Muscle of leg (tissue), 3 donors: ENCODE measurements at regions not wholly inside any gene's neighbourhood (a gene's known extent, or its start where the extent isn't known, plus 50 kb on each side); places are given as distances from the start of the nearest gene placed in this dataset.

ENCODE experiments used
- DNase-seq: peaks from one replicate; pipeline ENCODE4 v3.0.0; 2013
- H3K27ac ChIP-seq: one replicate; pipeline ENCODE4 v1.5.1; 2013; ENCODE audit warnings: mild to moderate bottlenecking, low read length, control low read depth
- H3K27me3 ChIP-seq: one replicate; pipeline ENCODE4 v1.6.1; 2013; ENCODE audit warnings: low read length; ENCODE audit not compliant: control insufficient read depth, insufficient read depth
- H3K36me3 ChIP-seq: one replicate; pipeline ENCODE4 v1.6.1; 2013; ENCODE audit warnings: low read length; ENCODE audit not compliant: control insufficient read depth, insufficient read depth
- H3K4me1 ChIP-seq: one replicate; pipeline ENCODE4 v1.6.1; 2013; ENCODE audit warnings: low read length; ENCODE audit not compliant: control insufficient read depth, insufficient read depth
- H3K4me3 ChIP-seq: one replicate; pipeline ENCODE4 v1.5.1; 2013; ENCODE audit warnings: low read length, control low read depth
- H3K9me3 ChIP-seq: replicated peaks from 2 replicates; pipeline ENCODE4 v1.6.1; 2013; ENCODE audit warnings: low read depth, low read length; ENCODE audit not compliant: control insufficient read depth
- WGBS: methylation state at CpG from one replicate; pipeline ENCODE4 v1.1.5; 2013; ENCODE audit warnings: missing lambda C conversion rate; ENCODE audit not compliant: insufficient coverage; 5-methylcytosine and 5-hydroxymethylcytosine counted together

DNA sequence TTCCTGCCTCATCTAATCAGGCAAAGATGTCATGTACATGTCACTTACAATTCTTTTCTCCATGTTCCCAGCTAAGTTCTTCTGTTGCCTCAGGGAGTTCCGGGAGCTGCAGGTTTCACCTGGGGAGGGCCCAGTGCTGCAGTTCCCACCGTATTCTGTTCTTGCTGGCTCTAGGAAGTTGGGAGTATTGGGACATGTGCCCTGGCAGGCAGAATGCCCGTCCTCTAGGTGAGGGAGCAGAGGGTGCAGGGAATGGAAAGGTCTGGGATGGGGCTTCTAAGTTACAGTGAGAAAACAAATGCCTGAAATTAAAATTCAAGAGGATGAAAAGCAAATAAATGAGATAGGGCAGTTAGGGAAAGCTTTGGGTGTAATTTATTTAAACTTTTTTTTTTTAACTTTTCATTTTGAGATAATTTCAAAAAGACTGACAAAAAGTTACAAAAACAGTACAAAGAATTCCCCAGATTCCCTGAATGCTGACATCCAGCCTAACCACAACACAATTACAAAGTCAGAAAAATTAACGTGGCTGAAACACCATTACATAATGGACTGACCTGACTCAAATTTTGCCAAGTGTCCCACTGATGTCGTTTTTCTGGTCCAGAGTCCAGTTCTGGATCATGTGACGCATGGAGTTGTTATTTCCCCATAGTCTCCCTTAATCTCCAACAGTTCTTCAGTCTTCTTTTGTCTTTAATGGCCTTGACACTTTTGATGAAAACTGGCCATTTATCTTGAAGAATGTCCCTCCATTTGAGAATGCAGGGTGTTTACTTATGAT lies 187.2 kb upstream of the MYL2 start:
- H3K4me1 ChIP-seq, result no peaks in the 10 kb centered on the region
- no peak overlapping the region for H3K27ac ChIP-seq
- no peak overlapping the region for H3K4me3 ChIP-seq
- H3K9me3 ChIP-seq, result no peaks in the 10 kb centered on the region
- no peaks in the 10 kb centered on the region for H3K36me3 ChIP-seq
- DNase-seq, result no peak
- H3K27me3 ChIP-seq, result peaks cover 6% of the 10 kb centered on the region
- WGBS, result 66% methylated on average over 5 of the region's 6 CpGs

DNA sequence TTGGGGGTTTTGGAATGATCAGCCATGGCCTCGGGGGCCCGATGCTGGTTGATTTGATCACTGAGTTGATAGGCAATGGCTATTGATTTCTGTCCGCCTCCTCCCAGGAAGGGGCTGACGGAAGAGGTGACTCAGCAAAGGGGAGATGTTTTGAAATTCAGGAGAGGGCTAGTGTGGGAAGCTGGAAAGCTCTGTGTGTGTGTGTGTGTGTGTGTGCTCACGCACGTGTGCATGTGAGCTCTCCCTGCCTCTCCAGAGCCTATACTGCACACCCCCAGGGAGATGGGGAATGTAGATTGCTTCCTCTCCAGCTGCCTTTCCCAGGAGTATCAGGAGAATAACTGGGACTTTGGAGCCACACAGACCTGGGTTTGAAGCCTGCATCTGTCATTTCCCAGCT lies 184.9 kb upstream of the MYL2 start:
- H3K27me3 ChIP-seq, result peaks cover 10% of the 10 kb centered on the region
- no peak overlapping the region for H3K4me3 ChIP-seq
- H3K36me3 ChIP-seq, result no peaks in the 10 kb centered on the region
- WGBS, result 77% methylated on average over 4 of the region's 6 CpGs
- H3K4me1 ChIP-seq, result no peaks in the 10 kb centered on the region
- no peak for DNase-seq
- no peaks in the 10 kb centered on the region for H3K9me3 ChIP-seq
- H3K27ac ChIP-seq, result no peak overlapping the region

DNA sequence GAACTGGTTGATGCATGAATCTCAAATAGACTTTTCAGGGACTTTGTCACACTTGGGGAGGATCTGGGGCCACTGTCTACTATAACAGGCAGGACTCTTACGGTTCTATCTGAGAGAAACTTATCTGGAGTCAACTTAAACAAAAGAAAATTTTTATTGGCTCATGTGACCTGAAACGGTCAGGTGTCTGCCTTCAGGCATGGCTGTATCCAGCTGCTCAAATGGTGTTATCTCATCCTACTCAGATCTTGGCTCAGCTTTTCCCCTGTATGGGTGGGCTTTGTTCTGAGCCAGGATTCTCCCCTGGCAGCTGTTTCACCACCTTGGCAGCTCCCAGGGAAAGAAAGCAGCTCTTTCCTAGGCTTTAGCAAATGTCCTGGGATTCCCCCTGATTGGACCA lies 183.2 kb upstream of the MYL2 start:
- Histone ChIP-seq H3K4me3 (no peak overlapping the region), H3K27me3 (peaks cover 10% of the 10 kb centered on the region), H3K36me3 (no peaks in the 10 kb centered on the region), H3K9me3 (no peaks in the 10 kb centered on the region), H3K4me1 (no peaks in the 10 kb centered on the region), H3K27ac (no peak overlapping the region)
- WGBS, result 75% methylated on average over 1 of the region's 2 CpGs
- no peak for DNase-seq

DNA sequence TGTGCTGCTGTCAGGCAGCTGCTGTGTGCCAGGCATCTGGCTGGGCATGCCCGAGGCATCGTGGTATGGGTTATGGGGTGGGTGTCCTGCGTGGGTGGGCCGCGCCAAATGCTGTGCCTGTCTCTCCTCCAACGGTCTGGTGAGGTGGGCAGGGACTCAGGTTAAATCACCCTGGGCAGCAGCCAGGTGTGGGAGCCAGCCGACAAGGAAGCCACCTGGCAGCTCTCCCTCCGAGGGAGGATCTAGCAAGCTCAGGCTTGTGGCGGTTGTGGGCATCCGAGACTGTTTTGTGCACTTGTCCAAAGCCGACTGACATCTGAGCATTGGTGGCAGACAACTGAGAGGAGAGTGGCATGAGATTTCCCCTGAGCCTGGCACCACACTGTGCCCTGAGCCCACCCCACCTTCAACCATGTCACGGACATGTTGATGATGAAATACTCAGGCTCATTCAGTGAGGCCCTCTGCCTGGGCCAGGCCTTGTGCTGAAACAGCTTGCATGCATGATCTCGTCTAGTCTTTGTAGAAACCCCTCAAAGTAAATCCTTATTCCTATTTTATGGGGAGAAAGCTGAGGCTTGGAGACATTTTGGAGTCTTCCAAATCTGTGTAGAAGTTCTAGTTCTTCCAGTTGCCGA lies 181.8 kb upstream of the MYL2 start:
- Histone ChIP-seq H3K27me3 (peaks cover 10% of the 10 kb centered on the region), H3K27ac (no peak overlapping the region), H3K4me3 (no peak overlapping the region), H3K9me3 (no peaks in the 10 kb centered on the region), H3K36me3 (no peaks in the 10 kb centered on the region), H3K4me1 (no peaks in the 10 kb centered on the region)
- DNase-seq, result no peak
- WGBS, result 69% methylated on average over 10 of the region's 14 CpGs

DNA sequence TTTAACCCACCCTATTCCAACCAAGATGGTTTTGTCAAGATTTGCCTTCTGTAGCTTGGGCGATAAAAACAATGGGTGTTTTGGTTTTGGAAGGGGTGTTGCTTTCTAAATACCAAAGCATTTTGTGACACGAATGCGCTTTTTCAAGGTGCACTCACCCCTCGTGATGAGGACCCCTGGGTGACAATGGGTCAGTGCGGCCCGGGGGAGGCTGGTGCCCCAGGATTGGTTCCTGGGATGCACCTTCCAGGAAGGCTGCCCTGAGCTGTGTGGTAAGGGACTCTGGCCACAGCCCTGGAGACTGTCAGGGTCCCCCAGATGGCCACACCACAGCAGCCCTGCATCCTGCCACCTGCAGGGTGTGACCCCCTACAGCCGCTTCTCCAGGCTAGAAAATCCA lies 180.6 kb upstream of the MYL2 start:
- no peak for DNase-seq
- Histone ChIP-seq H3K27me3 (peaks cover 15% of the 10 kb centered on the region), H3K9me3 (no peaks in the 10 kb centered on the region), H3K27ac (no peak overlapping the region), H3K4me1 (no peaks in the 10 kb centered on the region), H3K4me3 (no peak overlapping the region), H3K36me3 (no peaks in the 10 kb centered on the region)
- WGBS, result 78% methylated on average over 6 of the region's 7 CpGs

DNA sequence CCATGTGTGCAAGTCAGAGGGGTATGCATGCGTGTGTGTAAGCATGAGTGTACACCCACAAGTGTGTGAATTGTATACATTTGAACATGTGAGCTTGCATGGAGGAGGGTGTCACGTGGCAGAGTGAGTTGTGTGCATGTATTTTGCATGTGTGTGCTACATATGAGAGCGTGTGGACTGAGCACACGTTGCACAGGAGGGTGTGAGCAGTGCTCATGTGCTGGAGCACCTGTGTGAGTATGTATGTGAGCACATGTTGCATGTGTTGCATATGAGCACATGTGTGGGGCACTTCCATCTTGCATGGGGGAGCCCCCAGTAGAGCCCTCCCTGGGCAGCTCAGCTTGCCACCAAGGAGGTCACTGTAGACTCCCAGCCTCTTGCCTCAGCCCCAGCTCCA lies 180.2 kb upstream of the MYL2 start:
- Histone ChIP-seq H3K27ac (no peak overlapping the region), H3K9me3 (no peaks in the 10 kb centered on the region), H3K4me3 (no peak overlapping the region), H3K36me3 (no peaks in the 10 kb centered on the region), H3K4me1 (no peaks in the 10 kb centered on the region), H3K27me3 (peaks cover 15% of the 10 kb centered on the region)
- 68% methylated on average over 4 of the region's 4 CpGs for WGBS
- DNase-seq, result no peak

DNA sequence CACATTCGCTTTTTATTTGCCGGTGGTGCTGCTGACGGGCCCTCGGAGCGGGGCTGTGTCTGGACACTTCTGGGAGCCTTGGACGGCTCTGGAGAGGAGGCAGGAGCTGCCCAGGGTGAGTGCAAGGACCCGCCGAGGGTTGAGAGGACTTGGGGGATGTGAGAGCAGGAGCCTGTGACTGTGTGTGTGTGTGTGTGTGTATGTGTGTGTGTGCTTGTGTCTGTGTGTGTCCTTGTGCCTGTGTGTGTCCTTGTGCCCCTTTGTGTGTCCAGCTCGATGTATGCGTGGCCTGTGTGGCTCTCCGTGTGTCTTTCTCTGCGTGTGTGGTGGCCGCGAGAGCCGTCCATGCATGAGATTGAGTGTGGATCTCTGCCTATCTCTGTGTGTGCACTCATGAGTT lies 179.6 kb upstream of the MYL2 start:
- Histone ChIP-seq H3K27me3 (peaks cover 15% of the 10 kb centered on the region), H3K9me3 (no peaks in the 10 kb centered on the region), H3K27ac (no peak overlapping the region), H3K4me3 (no peak overlapping the region), H3K36me3 (no peaks in the 10 kb centered on the region), H3K4me1 (no peaks in the 10 kb centered on the region)
- 69% methylated on average over 15 of the region's 15 CpGs for WGBS
- no peak for DNase-seq

DNA sequence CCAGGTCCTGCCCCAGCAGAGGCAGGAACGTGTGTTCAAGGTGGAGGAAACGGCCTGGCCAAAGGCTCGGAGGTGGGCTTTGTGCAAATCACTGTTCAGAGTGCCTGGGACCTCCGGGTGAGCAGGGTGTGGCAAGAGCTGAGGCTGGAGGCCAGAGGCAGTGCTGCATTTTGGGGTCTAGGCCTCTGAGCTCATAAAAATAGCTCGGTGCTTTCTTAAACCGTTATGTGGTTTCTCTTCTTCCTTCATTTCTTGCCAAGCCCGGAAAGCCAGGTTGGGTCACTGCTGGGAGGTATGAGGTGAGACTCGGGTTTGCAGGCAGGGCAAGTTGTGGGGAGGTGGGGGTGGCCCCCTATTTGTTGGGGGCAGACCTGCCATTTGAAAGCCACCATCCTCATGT lies 178.8 kb upstream of the MYL2 start:
- Histone ChIP-seq H3K27ac (no peak overlapping the region), H3K9me3 (no peaks in the 10 kb centered on the region), H3K27me3 (peaks cover 17% of the 10 kb centered on the region), H3K4me1 (no peaks in the 10 kb centered on the region), H3K36me3 (no peaks in the 10 kb centered on the region), H3K4me3 (no peak overlapping the region)
- no peak for DNase-seq
- WGBS, result 48% methylated on average over 4 of the region's 8 CpGs

DNA sequence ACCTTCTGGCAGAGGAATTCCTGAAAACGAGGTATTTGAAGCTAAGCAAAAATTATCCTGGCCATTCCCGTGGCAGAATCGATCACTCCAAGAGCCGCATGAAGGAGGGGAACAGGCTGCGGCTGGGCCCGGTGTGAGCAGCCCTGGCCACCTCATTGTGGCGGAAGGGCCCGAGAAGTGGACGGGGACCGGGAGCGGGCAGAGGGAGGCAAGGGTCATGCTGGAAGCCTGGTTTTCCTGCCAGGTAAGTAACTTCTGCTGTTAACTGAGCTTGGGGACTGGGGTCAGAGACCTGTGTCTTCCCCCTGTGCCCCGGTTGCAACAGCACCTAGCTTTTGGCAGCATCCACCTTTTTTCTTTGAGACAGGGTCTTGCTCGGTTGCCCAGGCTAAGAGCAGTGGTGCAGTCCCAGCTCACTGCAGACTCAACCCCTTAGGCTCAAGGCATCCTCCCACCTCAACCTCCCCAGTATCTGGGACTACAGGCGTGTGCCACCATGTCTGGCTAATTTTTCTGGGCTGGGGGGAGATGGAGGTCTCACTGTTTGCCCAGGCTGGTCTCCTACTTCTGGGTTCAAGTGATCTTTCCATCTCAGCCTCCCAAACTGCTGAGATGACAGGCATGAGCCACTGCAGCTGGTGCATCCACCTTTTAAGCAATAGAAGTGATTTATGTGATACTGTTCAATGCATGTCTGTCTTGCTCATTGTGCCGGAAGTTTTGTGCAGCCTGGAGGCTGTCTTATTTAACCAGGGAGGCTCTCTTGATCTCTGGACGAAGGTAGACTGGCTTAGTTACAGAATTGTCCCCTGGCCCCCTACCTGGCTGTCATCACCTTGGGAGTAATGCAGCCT lies 174.0 kb upstream of the MYL2 start:
- peaks cover 16% of the 10 kb centered on the region for H3K27me3 ChIP-seq
- H3K9me3 ChIP-seq, result no peaks in the 10 kb centered on the region
- WGBS, result 76% methylated on average over 12 of the region's 16 CpGs
- no peaks in the 10 kb centered on the region for H3K36me3 ChIP-seq
- no peaks in the 10 kb centered on the region for H3K4me1 ChIP-seq
- no peak overlapping the region for H3K4me3 ChIP-seq
- DNase-seq, result no peak
- no peak overlapping the region for H3K27ac ChIP-seq

DNA sequence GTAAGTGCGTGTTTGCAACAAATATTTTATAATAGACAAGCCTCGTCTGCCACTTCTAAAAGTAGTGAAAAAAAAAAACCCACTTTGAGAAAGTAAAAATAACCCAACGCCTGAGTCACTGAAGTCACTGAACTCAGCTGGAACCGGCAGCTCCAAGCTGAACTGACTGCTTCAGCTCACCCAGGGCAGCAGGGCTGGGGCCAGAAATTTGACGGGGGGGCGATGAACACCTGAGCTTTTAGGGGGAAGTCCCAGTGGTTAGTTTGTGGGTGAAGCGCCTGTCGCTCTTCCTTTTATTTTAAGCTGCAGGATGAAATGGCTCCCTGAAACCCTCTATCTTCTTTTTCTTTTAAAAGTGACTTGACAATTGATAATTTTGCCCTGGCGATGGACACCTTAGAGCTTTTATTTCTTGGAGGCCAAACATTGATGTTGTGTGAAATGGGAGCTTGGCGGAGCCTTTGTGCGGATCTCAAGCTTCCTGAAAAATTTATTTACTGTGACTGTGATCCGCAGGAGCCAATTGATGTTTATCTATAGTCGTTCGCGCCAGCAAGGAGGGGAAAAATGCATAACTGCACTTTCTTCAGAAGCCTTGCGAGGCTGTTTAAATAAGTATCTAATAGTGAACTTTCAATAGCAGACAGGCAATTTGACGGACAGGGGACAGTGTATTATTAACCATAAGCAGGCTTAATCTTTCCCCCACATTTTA lies 173.2 kb upstream of the MYL2 start:
- H3K4me3 ChIP-seq, result no peak overlapping the region
- H3K36me3 ChIP-seq, result no peaks in the 10 kb centered on the region
- peaks cover 19% of the 10 kb centered on the region for H3K27me3 ChIP-seq
- H3K27ac ChIP-seq, result no peak overlapping the region
- DNase-seq, result no peak
- H3K9me3 ChIP-seq, result no peaks in the 10 kb centered on the region
- H3K4me1 ChIP-seq, result no peaks in the 10 kb centered on the region
- 55% methylated on average over 10 of the region's 17 CpGs for WGBS
